ENCODE measurements at regions not wholly inside any gene's neighbourhood (a gene's known extent, or its start where the extent isn't known, plus 50 kb on each side); places are given as distances from the start of the nearest gene placed in this dataset.

GRCh38 chr5:175329976-175330375 lies 114.0 kb downstream of the DRD1 start:
- no peak for ATAC-seq (ENCODE audit: insufficient number of reproducible peaks, low FRiP score, low read depth)
- H3K4me3 ChIP-seq, result no peak overlapping the region
- no peak for DNase-seq (ENCODE audit: low spot score)
- no peaks in the 10 kb centered on the region for H3K9me3 ChIP-seq
- no peak overlapping the region for H3K27ac ChIP-seq
- H3K36me3 ChIP-seq, result no peaks in the 10 kb centered on the region
- no peaks in the 10 kb centered on the region for H3K27me3 ChIP-seq (replicated peaks; ENCODE audit: insufficient read depth)
- H3K4me1 ChIP-seq (ENCODE audit: control insufficient read depth in 1 of 2, low read depth in 2 of 2), result no peaks in the 10 kb centered on the region
- no peak for TF ChIP-seq CTCF (IDR thresholded peaks at IDR 0.05)

- DNase-seq (ENCODE audit: low spot score) (no peak), ATAC-seq (ENCODE audit: insufficient number of reproducible peaks, low FRiP score, low read depth) (no peak)
- H3K4me3 ChIP-seq, result no peak overlapping the region
- no peak overlapping the region for H3K27ac ChIP-seq
- no peaks in the 10 kb centered on the region for H3K27me3 ChIP-seq (replicated peaks; ENCODE audit: insufficient read depth)
- no peaks in the 10 kb centered on the region for H3K36me3 ChIP-seq
- H3K4me1 ChIP-seq (ENCODE audit: control insufficient read depth in 1 of 2, low read depth in 2 of 2), result no peaks in the 10 kb centered on the region
- no peaks in the 10 kb centered on the region for H3K9me3 ChIP-seq
- TF ChIP-seq CTCF (IDR thresholded peaks at IDR 0.05), result no peak
These were observed 115.3 kb downstream of the DRD1 start for GRCh38 chr5:175328687-175329086.

GRCh38 chr5:175328176-175328575 lies 115.8 kb downstream of the DRD1 start:
- Histone ChIP-seq H3K4me1 (ENCODE audit: control insufficient read depth in 1 of 2, low read depth in 2 of 2) (no peaks in the 10 kb centered on the region), H3K27me3 (replicated peaks; ENCODE audit: insufficient read depth) (no peaks in the 10 kb centered on the region), H3K27ac (no peak overlapping the region), H3K9me3 (no peaks in the 10 kb centered on the region), H3K4me3 (no peak overlapping the region), H3K36me3 (no peaks in the 10 kb centered on the region)
- ATAC-seq (ENCODE audit: insufficient number of reproducible peaks, low FRiP score, low read depth) (no peak), DNase-seq (ENCODE audit: low spot score) (no peak)
- TF ChIP-seq CTCF (IDR thresholded peaks at IDR 0.05), result no peak

- TF ChIP-seq CTCF (IDR thresholded peaks at IDR 0.05), result no peak
- H3K27me3 ChIP-seq (replicated peaks; ENCODE audit: insufficient read depth), result no peaks in the 10 kb centered on the region
- H3K27ac ChIP-seq, result no peak overlapping the region
- no peak overlapping the region for H3K4me3 ChIP-seq
- no peaks in the 10 kb centered on the region for H3K36me3 ChIP-seq
- ATAC-seq (ENCODE audit: insufficient number of reproducible peaks, low FRiP score, low read depth) (no peak), DNase-seq (ENCODE audit: low spot score) (no peak)
- H3K9me3 ChIP-seq, result no peaks in the 10 kb centered on the region
- no peaks in the 10 kb centered on the region for H3K4me1 ChIP-seq (ENCODE audit: control insufficient read depth in 1 of 2, low read depth in 2 of 2)
These were observed 118.3 kb downstream of the DRD1 start for GRCh38 chr5:175325681-175326080.

- Histone ChIP-seq H3K9me3 (no peaks in the 10 kb centered on the region), H3K4me3 (no peak overlapping the region), H3K4me1 (ENCODE audit: control insufficient read depth in 1 of 2, low read depth in 2 of 2) (no peaks in the 10 kb centered on the region), H3K27ac (no peak overlapping the region), H3K36me3 (no peaks in the 10 kb centered on the region), H3K27me3 (replicated peaks; ENCODE audit: insufficient read depth) (no peaks in the 10 kb centered on the region)
- DNase-seq (ENCODE audit: low spot score) (no peak), ATAC-seq (ENCODE audit: insufficient number of reproducible peaks, low FRiP score, low read depth) (no peak)
- no peak for TF ChIP-seq CTCF (IDR thresholded peaks at IDR 0.05)
These were observed 122.0 kb downstream of the DRD1 start for GRCh38 chr5:175321927-175322532.

Measured in thoracic aorta (tissue), 2 donors.